H1 (cell line): ENCODE measurements at regions not wholly inside any gene's neighbourhood (a gene's known extent, or its start where the extent isn't known, plus 50 kb on each side); places are given as distances from the start of the nearest gene placed in this dataset.

Experiments used
- RAD21 ChIP-seq, 2 experiments: IDR thresholded peaks in 1 of 2; conservative IDR thresholded peaks in 1 of 2; 2 replicates each; pipeline ENCODE4 v1.6.1; 2011; ENCODE audit warnings: low read depth in 2 of 2, low read length in 2 of 2, improper control_type of control experiment in 1 of 2, inconsistent platforms in 1 of 2, mild to moderate bottlenecking in 1 of 2, moderate library complexity in 1 of 2

- TF ChIP-seq RAD21 (IDR thresholded peaks at IDR 0.05 in 1 of 2, conservative IDR thresholded peaks at IDR 0.05 in 1 of 2; ENCODE audit: low read depth in 2 of 2, low read length in 2 of 2), result no peak
- TF ChIP-seq, all 59 proteins: peak for 0
Observed at GRCh38 chrX:68989456-68989855, 160.6 kb downstream of the EFNB1 start (continued).
